GM12865 (cell line): ENCODE measurements at regions not wholly inside any gene's neighbourhood (a gene's known extent, or its start where the extent isn't known, plus 50 kb on each side); places are given as distances from the start of the nearest gene placed in this dataset.

ENCODE experiments used
- DNase-seq: peaks from one replicate; pipeline ENCODE4 v3.0.0; 2010; ENCODE audit warnings: low read depth
- H3K4me3 ChIP-seq: 2 replicates; pipeline ENCODE4 v1.5.1; 2011; ENCODE audit warnings: mild to moderate bottlenecking, low read depth, low read length, control low read depth
- CTCF ChIP-seq: IDR thresholded peaks from 2 replicates; pipeline ENCODE4 v1.5.1; 2011; ENCODE audit warnings: low read length, control low read depth, low read depth, inconsistent platforms; ENCODE audit not compliant: insufficient read depth; ENCODE audit errors: missing control alignments

- H3K4me3 ChIP-seq: no peak overlapping the region
- DNase-seq: no peak
- no peak for TF ChIP-seq CTCF
Observed at GRCh38 chr11:81986556-81987161, 747.0 kb downstream of the FAM181B start.

DNA sequence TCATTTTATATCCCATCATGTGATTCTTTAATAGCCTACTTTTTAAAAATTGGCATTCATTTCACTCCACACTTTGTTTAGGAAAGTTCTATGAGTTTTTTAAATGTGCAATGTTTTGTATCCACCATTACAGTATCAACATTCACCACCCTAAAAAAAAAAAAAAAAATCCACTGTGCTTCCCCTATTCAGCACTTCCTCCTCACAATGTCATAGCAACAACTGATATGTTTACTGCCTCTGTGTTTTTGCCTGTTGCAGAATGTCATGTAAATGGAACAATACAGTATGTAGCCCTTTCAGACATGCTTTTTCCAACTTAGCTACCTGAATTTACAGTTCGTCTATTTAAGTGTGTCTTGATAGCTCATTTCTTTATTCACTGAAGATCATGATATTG lies 754.2 kb downstream of the FAM181B start:
- no peak for TF ChIP-seq CTCF
- H3K4me3 ChIP-seq: no peak overlapping the region
- no peak for DNase-seq

- H3K4me3 ChIP-seq: no peak overlapping the region
- no peak for DNase-seq
- TF ChIP-seq CTCF: no peak
Observed at GRCh38 chr11:81975261-81975900, 758.3 kb downstream of the FAM181B start.

- DNase-seq: no peak
- no peak overlapping the region for H3K4me3 ChIP-seq
- TF ChIP-seq CTCF: no peak
Observed at GRCh38 chr11:81970886-81971285, 762.8 kb downstream of the FAM181B start.

GRCh38 chr11:81967242-81967641 lies 766.4 kb downstream of the FAM181B start:
- H3K4me3 ChIP-seq: no peak overlapping the region
- TF ChIP-seq CTCF: no peak
- no peak for DNase-seq

GRCh38 chr11:81966340-81966739 lies 767.3 kb downstream of the FAM181B start:
- no peak overlapping the region for H3K4me3 ChIP-seq
- no peak for DNase-seq
- TF ChIP-seq CTCF: no peak

- H3K4me3 ChIP-seq: no peak overlapping the region
- TF ChIP-seq CTCF: peak; percentile 4
- no peak for DNase-seq
Observed at GRCh38 chr11:81963018-81963417, 770.6 kb downstream of the FAM181B start.
